PC-3 (cell line): ENCODE measurements at regions not wholly inside any gene's neighbourhood (a gene's known extent, or its start where the extent isn't known, plus 50 kb on each side); places are given as distances from the start of the nearest gene placed in this dataset.

ENCODE experiments used
- EZH2phosphoT487 ChIP-seq: fragments of 300-600 bp; sonication (generic); IDR thresholded peaks from 2 replicates; pipeline ENCODE4 v1.6.1; 2018; ENCODE audit warnings: mild to moderate bottlenecking, antibody characterized with exemption, low read length, borderline replicate concordance
- TF ChIP-seq, protein P1 (sequence below): fragments of 300-600 bp; sonication (generic); conservative IDR thresholded peaks from 2 replicates; pipeline ENCODE4 v1.5.1; 2017; ENCODE audit warnings: antibody characterized with exemption, low read depth, mild to moderate bottlenecking, low read length

- TF ChIP-seq, protein P1, sequence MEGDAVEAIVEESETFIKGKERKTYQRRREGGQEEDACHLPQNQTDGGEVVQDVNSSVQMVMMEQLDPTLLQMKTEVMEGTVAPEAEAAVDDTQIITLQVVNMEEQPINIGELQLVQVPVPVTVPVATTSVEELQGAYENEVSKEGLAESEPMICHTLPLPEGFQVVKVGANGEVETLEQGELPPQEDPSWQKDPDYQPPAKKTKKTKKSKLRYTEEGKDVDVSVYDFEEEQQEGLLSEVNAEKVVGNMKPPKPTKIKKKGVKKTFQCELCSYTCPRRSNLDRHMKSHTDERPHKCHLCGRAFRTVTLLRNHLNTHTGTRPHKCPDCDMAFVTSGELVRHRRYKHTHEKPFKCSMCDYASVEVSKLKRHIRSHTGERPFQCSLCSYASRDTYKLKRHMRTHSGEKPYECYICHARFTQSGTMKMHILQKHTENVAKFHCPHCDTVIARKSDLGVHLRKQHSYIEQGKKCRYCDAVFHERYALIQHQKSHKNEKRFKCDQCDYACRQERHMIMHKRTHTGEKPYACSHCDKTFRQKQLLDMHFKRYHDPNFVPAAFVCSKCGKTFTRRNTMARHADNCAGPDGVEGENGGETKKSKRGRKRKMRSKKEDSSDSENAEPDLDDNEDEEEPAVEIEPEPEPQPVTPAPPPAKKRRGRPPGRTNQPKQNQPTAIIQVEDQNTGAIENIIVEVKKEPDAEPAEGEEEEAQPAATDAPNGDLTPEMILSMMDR = no peak
- TF ChIP-seq EZH2phosphoT487 = no peak
These were observed 97.2 kb upstream of the IPO5 start for GRCh38 chr13:97856304-97856675.
